HCT116 (cell line): ENCODE measurements at regions not wholly inside any gene's neighbourhood (a gene's known extent, or its start where the extent isn't known, plus 50 kb on each side); places are given as distances from the start of the nearest gene placed in this dataset.

Source experiments
- ATAC-seq: fragments of 200-7000 bp; cut with Tn5 transposase; 2 replicates; pipeline ENCODE4 v1.9.1; 2020; ENCODE audit warnings: mild to moderate bottlenecking, moderate library complexity
- BruUV-seq: library from RNA; stranded (reverse); fragments of 400-500 nt; replicated peaks from 2 replicates; lab custom pipeline; 2021; lab: Mats Ljungman, UMichigan
- CTCF ChIA-PET: fragments of 300-600 bp; sonication (Branson Sonifier 250); formaldehyde crosslinking; loops from one replicate; lab custom pipeline; 2021; ENCODE audit warnings: antibody characterized with exemption; lab: Charles Lee
- POLR2A ChIA-PET: fragments of 300-600, 350-600 bp; sonication (Branson Sonifier 250); formaldehyde crosslinking; loops from one replicate; lab custom pipeline; 2021; ENCODE audit warnings: antibody characterized with exemption; lab: Charles Lee
- RAD21 ChIA-PET, 2 experiments: fragments of 300-600 bp; sonication (Branson Sonifier 250); formaldehyde crosslinking; loops; one replicate each; lab custom pipeline; 2023; ENCODE audit warnings: low total read pairs in 2 of 2; ENCODE audit not compliant: uncharacterized antibody in 2 of 2, unreplicated experiment in 2 of 2, low non-redundant PET in 1 of 2; lab: Charles Lee
- DNase-seq: peaks from one replicate; pipeline ENCODE4 v3.0.0-alpha.2; 2010; ENCODE audit warnings: low read depth, low spot score
- H2AFZ ChIP-seq: fragments of 200-600 bp; shearing (Covaris generic), sonication (generic); 2 replicates; pipeline ENCODE4 v1.6.1; 2017; ENCODE audit warnings: low read depth, mixed run types, mixed read lengths, antibody characterized with exemption, low read length; ENCODE audit not compliant: poor library complexity, severe bottlenecking
- H3K27ac ChIP-seq: 2 replicates; pipeline ENCODE4 v1.5.1; 2012; ENCODE audit warnings: low read depth, low read length
- H3K27me3 ChIP-seq: fragments of 200-600 bp; sonication (generic); 2 replicates; pipeline ENCODE4 v1.6.1; 2016; ENCODE audit warnings: mixed run types, low read length, mixed read lengths; ENCODE audit not compliant: insufficient read depth
- H3K36me3 ChIP-seq, 2 experiments: fragments of 200-500 bp in 1 of 2; fragments of 200-600 bp in 1 of 2; sonication (Bioruptor generic) in 1 of 2; sonication (generic) in 1 of 2; 2 replicates each; pipeline versions ENCODE4 v1.5.1 to v1.6.1; 2014 to 2016; ENCODE audit warnings: low read length in 2 of 2, inconsistent platforms in 1 of 2, mixed read lengths in 1 of 2, mixed run types in 1 of 2; ENCODE audit not compliant: insufficient read depth in 2 of 2, control insufficient read depth in 1 of 2
- H3K4me1 ChIP-seq, 2 experiments: fragments of 200-600 bp in 1 of 2; sonication (generic) in 1 of 2; 2 replicates each; pipeline versions ENCODE4 v1.5.1 to v1.6.1; 2012 to 2017; ENCODE audit warnings: low read length in 2 of 2, inconsistent platforms in 1 of 2, mild to moderate bottlenecking in 1 of 2, mixed read lengths in 1 of 2, mixed run types in 1 of 2, moderate library complexity in 1 of 2; ENCODE audit not compliant: insufficient read depth in 2 of 2, control insufficient read depth in 1 of 2
- H3K4me2 ChIP-seq: fragments of 200-600 bp; sonication (generic); 2 replicates; pipeline ENCODE4 v1.6.1; 2017; ENCODE audit warnings: mixed run types, low read length, mixed read lengths
- H3K4me3 ChIP-seq, 2 experiments: fragments of 200-600 bp in 1 of 2; sonication (generic) in 1 of 2; replicated peaks in 1 of 2; 2 replicates each; pipeline ENCODE4 v1.5.1; 2011 to 2016; ENCODE audit warnings: low read length in 2 of 2, control low read depth in 1 of 2, low read depth in 1 of 2, mild to moderate bottlenecking in 1 of 2, mixed read lengths in 1 of 2, mixed run types in 1 of 2
- H3K79me2 ChIP-seq: fragments of 200-600 bp; sonication (generic); 2 replicates; pipeline ENCODE4 v1.6.1; 2017; ENCODE audit warnings: mild to moderate bottlenecking, mixed run types, low read length, moderate library complexity, mixed read lengths; ENCODE audit not compliant: insufficient read depth
- H3K9ac ChIP-seq: fragments of 200-600 bp; sonication (generic); 2 replicates; pipeline ENCODE4 v1.6.1; 2016; ENCODE audit warnings: low read length, mixed read lengths
- H3K9me2 ChIP-seq: fragments of 200-600 bp; sonication (generic), shearing (Covaris generic); 2 replicates; pipeline ENCODE4 v1.6.1; 2017; ENCODE audit warnings: mixed run types, mild to moderate bottlenecking, moderate library complexity; ENCODE audit not compliant: insufficient read depth
- H3K9me3 ChIP-seq, 2 experiments: fragments of 200-500 bp in 1 of 2; fragments of 200-600 bp in 1 of 2; sonication (Bioruptor generic) in 1 of 2; sonication (generic) in 1 of 2; 2 replicates each; pipeline ENCODE4 v1.6.1; 2014 to 2017; ENCODE audit warnings: low read length in 2 of 2, mixed read lengths in 2 of 2, inconsistent platforms in 1 of 2, low read depth in 1 of 2, mild to moderate bottlenecking in 1 of 2, mixed run types in 1 of 2, moderate library complexity in 1 of 2; ENCODE audit not compliant: control insufficient read depth in 1 of 2, insufficient read depth in 1 of 2
- H4K20me1 ChIP-seq: fragments of 200-600 bp; sonication (generic), shearing (Covaris generic); 2 replicates; pipeline ENCODE4 v1.6.1; 2017; ENCODE audit warnings: mixed run types, mild to moderate bottlenecking, moderate library complexity; ENCODE audit not compliant: insufficient read depth
- CBX3 ChIP-seq: IDR thresholded peaks from 2 replicates; pipeline ENCODE4 v1.6.1; 2012; ENCODE audit warnings: low read depth
- CEBPB ChIP-seq: IDR thresholded peaks from 2 replicates; pipeline ENCODE4 v1.6.1; 2012; ENCODE audit warnings: low read depth
- EZH2phosphoT487 ChIP-seq: fragments of 200-600 bp; IDR thresholded peaks from 2 replicates; pipeline ENCODE4 v1.6.1; 2018; ENCODE audit warnings: antibody characterized with exemption, borderline replicate concordance
- FOSL1 ChIP-seq: IDR thresholded peaks from 2 replicates; pipeline ENCODE4 v1.6.1; 2012; ENCODE audit warnings: low read depth
- SIN3A ChIP-seq: IDR thresholded peaks from 2 replicates; pipeline ENCODE4 v1.6.1; 2012; ENCODE audit warnings: low read depth
- SP1 ChIP-seq: IDR thresholded peaks from 2 replicates; pipeline ENCODE4 v1.6.1; 2012; ENCODE audit warnings: low read depth
- SRF ChIP-seq: IDR thresholded peaks from 2 replicates; pipeline ENCODE4 v1.6.1; 2012; ENCODE audit warnings: low read depth
- YY1 ChIP-seq: IDR thresholded peaks from 2 replicates; pipeline ENCODE4 v1.6.1; 2011; ENCODE audit warnings: low read length, low read depth, moderate library complexity, mild to moderate bottlenecking; ENCODE audit not compliant: insufficient replicate concordance; ENCODE audit errors: extremely low read depth
- ZNF274 ChIP-seq: fragments of 200-500 bp; sonication (Bioruptor generic); IDR thresholded peaks from 2 replicates; pipeline ENCODE4 v1.6.1; 2014; ENCODE audit warnings: mild to moderate bottlenecking, low read depth, low read length, inconsistent platforms
- intact Hi-C: fragments of 100-400 bp; cut with micrococcal nuclease; formaldehyde crosslinking; loops from 2 replicates; pipeline ENCODE4 v1.10.0; 2022
- TF ChIP-seq, protein P1 (sequence below): IDR thresholded peaks from 2 replicates; pipeline ENCODE4 v1.6.1; 2012
- TF ChIP-seq, protein P2 (sequence below): IDR thresholded peaks from 2 replicates; pipeline ENCODE4 v1.6.1; 2012; ENCODE audit warnings: low read depth
- TF ChIP-seq, protein P3 (sequence below): IDR thresholded peaks from 2 replicates; pipeline ENCODE4 v1.6.1; 2012
- TF ChIP-seq, protein P4 (sequence below), 3 experiments: fragments of 200-600 bp in 1 of 3; sonication (generic) in 1 of 3; IDR thresholded peaks in 2 of 3; conservative IDR thresholded peaks in 1 of 3; 2 replicates each; pipeline ENCODE4 v1.5.1; 2012 to 2017; ENCODE audit warnings: low read depth in 2 of 3, low read length in 2 of 3, antibody characterized with exemption in 1 of 3, borderline replicate concordance in 1 of 3, control low read depth in 1 of 3, mild to moderate bottlenecking in 1 of 3, mixed read lengths in 1 of 3, mixed run types in 1 of 3, moderate library complexity in 1 of 3; ENCODE audit not compliant: insufficient read depth in 1 of 3

DNA sequence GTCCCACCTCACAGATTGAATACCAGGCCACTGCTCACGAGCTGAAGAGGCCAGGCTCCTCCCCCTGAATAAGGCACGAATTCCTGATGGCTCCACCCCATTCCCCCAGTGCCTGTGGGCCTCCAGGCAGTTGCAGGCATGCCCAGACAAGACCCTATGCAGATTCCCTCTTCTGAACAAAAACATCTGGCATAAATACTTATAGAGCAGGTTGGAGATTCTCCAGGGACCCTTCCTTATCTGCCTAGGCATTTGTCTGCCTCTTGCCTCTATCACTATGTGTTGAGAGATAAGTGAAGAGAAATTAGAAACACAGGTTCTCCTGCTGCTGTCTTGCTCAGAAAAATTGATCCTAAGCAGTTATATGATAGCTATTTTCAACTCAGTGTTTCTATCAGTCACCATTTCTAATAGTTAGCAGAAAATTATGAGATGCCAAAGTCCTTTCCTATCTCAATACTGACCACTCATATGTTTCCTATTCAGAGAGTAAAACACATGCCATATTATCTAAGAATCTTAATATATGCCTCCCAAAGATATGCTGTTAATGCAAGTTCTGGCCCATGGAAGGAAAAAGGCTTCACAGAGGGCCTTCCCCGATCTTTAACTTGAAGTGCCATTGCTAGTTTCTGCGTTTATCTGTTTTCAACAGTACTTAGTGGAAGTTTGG is 364.0 kb downstream of the KCTD12 start:
- ChIA-PET POLR2A (no interaction called here), CTCF (no interaction called here), RAD21 (no interaction called here)
- no peaks in the 10 kb centered on the region for H3K27me3 ChIP-seq
- H3K79me2 ChIP-seq = no peaks in the 10 kb centered on the region
- intact Hi-C loops = no loop called here
- no peak overlapping the region for H3K4me2 ChIP-seq
- H3K9me3 ChIP-seq = no peaks in the 10 kb centered on the region
- H3K4me3 ChIP-seq = no peak overlapping the region
- peak overlapping the region; percentile 17 for H2AFZ ChIP-seq
- H3K9ac ChIP-seq = no peak overlapping the region
- TF ChIP-seq, protein P1, sequence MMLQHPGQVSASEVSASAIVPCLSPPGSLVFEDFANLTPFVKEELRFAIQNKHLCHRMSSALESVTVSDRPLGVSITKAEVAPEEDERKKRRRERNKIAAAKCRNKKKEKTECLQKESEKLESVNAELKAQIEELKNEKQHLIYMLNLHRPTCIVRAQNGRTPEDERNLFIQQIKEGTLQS = no peak
- TF ChIP-seq, protein P2, sequence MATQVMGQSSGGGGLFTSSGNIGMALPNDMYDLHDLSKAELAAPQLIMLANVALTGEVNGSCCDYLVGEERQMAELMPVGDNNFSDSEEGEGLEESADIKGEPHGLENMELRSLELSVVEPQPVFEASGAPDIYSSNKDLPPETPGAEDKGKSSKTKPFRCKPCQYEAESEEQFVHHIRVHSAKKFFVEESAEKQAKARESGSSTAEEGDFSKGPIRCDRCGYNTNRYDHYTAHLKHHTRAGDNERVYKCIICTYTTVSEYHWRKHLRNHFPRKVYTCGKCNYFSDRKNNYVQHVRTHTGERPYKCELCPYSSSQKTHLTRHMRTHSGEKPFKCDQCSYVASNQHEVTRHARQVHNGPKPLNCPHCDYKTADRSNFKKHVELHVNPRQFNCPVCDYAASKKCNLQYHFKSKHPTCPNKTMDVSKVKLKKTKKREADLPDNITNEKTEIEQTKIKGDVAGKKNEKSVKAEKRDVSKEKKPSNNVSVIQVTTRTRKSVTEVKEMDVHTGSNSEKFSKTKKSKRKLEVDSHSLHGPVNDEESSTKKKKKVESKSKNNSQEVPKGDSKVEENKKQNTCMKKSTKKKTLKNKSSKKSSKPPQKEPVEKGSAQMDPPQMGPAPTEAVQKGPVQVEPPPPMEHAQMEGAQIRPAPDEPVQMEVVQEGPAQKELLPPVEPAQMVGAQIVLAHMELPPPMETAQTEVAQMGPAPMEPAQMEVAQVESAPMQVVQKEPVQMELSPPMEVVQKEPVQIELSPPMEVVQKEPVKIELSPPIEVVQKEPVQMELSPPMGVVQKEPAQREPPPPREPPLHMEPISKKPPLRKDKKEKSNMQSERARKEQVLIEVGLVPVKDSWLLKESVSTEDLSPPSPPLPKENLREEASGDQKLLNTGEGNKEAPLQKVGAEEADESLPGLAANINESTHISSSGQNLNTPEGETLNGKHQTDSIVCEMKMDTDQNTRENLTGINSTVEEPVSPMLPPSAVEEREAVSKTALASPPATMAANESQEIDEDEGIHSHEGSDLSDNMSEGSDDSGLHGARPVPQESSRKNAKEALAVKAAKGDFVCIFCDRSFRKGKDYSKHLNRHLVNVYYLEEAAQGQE = no peak
- TF ChIP-seq CEBPB = no peak
- TF ChIP-seq ZNF274 = no peak
- no peak for TF ChIP-seq SRF
- no peak for TF ChIP-seq YY1
- TF ChIP-seq CBX3 = no peak
- TF ChIP-seq, protein P3, sequence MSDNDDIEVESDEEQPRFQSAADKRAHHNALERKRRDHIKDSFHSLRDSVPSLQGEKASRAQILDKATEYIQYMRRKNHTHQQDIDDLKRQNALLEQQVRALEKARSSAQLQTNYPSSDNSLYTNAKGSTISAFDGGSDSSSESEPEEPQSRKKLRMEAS = no peak
- TF ChIP-seq, protein P4, sequence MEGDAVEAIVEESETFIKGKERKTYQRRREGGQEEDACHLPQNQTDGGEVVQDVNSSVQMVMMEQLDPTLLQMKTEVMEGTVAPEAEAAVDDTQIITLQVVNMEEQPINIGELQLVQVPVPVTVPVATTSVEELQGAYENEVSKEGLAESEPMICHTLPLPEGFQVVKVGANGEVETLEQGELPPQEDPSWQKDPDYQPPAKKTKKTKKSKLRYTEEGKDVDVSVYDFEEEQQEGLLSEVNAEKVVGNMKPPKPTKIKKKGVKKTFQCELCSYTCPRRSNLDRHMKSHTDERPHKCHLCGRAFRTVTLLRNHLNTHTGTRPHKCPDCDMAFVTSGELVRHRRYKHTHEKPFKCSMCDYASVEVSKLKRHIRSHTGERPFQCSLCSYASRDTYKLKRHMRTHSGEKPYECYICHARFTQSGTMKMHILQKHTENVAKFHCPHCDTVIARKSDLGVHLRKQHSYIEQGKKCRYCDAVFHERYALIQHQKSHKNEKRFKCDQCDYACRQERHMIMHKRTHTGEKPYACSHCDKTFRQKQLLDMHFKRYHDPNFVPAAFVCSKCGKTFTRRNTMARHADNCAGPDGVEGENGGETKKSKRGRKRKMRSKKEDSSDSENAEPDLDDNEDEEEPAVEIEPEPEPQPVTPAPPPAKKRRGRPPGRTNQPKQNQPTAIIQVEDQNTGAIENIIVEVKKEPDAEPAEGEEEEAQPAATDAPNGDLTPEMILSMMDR (IDR thresholded peaks at IDR 0.05 in 2 of 3, conservative IDR thresholded peaks at IDR 0.05 in 1 of 3; ENCODE audit: borderline replicate concordance in 1 of 3, insufficient read depth in 1 of 3, low read depth in 2 of 3, low read length in 2 of 3) = no peak
- TF ChIP-seq SIN3A = no peak
- no peak for TF ChIP-seq FOSL1
- TF ChIP-seq EZH2phosphoT487 = no peak
- TF ChIP-seq SP1 = no peak
- BruUV-seq = no TSS peak
- no peaks in the 10 kb centered on the region for H4K20me1 ChIP-seq
- ATAC-seq (peak; percentile 63; the same call in 1 of the 2 replicates), DNase-seq (no peak)
- peaks cover 2 to 4% of the 10 kb centered on the region in 2 experiments; a peak in 1 of 4 replicates for H3K4me1 ChIP-seq
- no peaks in the 10 kb centered on the region for H3K9me2 ChIP-seq
- H3K27ac ChIP-seq = no peak overlapping the region
- H3K36me3 ChIP-seq = no peaks in the 10 kb centered on the region
